GM12874 (cell line): ENCODE measurements at regions not wholly inside any gene's neighbourhood (a gene's known extent, or its start where the extent isn't known, plus 50 kb on each side); places are given as distances from the start of the nearest gene placed in this dataset.

Source experiments
- TF ChIP-seq, protein P1 (sequence below): IDR thresholded peaks from 2 replicates; pipeline ENCODE4 v1.5.1; 2011; ENCODE audit warnings: low read depth, mild to moderate bottlenecking, control low read depth, low read length, moderate library complexity; ENCODE audit not compliant: insufficient read depth

DNA sequence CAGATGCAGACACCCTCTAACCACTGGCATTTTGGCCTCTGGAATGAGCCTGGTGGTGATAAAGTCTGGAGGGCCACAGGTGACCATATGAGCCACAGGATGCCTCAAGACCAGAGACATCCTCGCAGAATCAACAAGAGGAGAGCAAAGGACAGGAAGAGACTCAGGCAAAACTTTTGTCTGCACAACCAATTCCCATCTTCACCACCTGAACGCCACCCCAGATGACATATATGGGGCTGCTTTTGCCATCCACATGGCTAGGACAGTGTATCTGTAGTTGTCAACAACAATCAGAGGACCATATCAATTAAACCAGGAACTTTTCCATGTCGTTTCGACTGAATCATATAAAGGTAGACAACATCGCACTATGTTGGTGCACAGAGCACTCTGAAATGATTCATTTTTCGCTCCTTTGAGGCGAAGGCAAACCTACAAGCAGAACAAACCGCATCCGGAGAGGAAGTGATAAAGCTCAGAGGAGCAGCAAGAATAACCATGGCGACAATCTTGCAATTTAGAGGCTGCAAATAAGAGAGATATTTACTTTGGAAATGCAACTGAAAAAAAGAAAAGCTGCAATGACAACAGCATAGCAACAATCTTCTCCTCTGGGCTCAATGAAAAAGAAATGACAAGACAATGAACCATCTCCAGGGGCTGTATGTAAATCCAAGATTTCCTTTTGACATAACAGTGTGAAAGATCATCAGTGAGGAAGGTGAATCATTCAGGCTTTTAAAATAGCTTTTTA, 204.5 kb downstream of the ARL4C start:
- TF ChIP-seq, protein P1, sequence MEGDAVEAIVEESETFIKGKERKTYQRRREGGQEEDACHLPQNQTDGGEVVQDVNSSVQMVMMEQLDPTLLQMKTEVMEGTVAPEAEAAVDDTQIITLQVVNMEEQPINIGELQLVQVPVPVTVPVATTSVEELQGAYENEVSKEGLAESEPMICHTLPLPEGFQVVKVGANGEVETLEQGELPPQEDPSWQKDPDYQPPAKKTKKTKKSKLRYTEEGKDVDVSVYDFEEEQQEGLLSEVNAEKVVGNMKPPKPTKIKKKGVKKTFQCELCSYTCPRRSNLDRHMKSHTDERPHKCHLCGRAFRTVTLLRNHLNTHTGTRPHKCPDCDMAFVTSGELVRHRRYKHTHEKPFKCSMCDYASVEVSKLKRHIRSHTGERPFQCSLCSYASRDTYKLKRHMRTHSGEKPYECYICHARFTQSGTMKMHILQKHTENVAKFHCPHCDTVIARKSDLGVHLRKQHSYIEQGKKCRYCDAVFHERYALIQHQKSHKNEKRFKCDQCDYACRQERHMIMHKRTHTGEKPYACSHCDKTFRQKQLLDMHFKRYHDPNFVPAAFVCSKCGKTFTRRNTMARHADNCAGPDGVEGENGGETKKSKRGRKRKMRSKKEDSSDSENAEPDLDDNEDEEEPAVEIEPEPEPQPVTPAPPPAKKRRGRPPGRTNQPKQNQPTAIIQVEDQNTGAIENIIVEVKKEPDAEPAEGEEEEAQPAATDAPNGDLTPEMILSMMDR, result no peak

GRCh38 chr2:234291765-234292204, 205.1 kb downstream of the ARL4C start:
- TF ChIP-seq, protein P1, result no peak

DNA sequence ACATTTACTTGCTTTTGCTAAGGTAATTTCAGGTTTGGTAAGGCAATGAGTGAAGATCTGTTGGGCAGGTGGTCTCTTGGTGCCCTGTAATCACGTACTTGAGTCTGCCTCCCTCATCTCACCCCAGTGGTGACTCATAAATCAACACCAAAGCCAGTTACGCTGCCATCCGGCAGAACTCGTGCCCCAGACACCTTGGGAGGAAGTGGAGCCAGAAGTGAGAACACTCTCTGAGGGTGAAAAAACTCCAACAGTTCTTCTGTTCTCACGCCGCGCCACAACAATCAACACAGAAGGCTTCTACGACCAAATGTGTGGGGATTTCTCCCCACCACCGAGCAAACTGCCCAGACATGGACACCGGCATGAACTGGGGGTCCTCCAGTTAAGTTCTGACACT, 206.2 kb downstream of the ARL4C start:
- TF ChIP-seq, protein P1, result no peak

GRCh38 chr2:234289834-234290590, 206.9 kb downstream of the ARL4C start:
- TF ChIP-seq, protein P1, result no peak

DNA sequence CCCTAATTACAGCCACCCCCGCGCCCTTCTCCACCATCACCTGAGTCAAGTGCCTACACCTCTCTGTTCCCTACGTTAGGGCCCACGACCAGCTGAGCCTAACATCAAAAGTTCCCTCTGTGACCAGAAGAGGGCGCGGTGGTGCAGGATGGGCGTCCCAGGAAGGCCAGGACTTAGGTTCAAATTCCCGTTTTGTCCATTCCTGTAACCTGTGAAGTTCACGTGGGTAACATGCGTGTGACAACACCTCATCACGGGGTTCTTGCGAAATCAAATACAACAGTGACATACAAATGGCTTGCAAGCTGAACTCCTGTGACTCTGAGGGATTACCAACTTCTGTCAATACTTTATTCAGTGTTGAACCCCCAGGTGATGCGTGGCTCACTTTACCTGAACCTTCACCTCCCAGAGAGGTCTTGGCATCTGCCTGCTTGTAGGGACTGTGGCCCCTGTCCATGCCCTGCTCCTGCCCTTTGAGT, 207.9 kb downstream of the ARL4C start:
- TF ChIP-seq, protein P1, result peak; percentile 75

DNA sequence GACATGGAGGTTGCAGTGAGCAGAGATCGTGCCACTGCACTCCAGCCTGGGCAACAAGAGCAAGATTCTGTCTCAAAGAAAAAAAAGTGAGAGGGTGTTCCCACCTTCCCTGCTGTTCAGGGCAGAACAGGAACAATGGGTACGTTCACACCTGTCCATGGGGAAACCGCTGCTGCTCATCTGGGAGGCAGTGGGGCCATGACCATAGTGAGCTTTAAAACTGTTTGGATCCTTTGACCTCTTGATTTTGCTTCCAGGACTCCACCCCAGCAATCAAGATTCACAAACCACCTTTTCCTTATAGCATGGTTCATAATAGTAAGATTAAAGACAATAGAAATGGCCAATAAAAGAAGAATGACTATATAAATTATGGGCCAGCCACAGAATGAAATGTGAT, 209.2 kb downstream of the ARL4C start:
- TF ChIP-seq, protein P1, result no peak

- TF ChIP-seq, protein P1, result no peak
These were observed 209.9 kb downstream of the ARL4C start for GRCh38 chr2:234286956-234287355.
